T1000 (cell line): ENCODE measurements at regions not wholly inside any gene's neighbourhood (a gene's known extent, or its start where the extent isn't known, plus 50 kb on each side); places are given as distances from the start of the nearest gene placed in this dataset.
"Not testable (repeated sequence)": the region's sequence is repeated elsewhere in the genome, so short reads cannot be mapped to it uniquely, and the experiment has no call there.

Experiments
- DNase-seq: peaks from one replicate; lab custom pipeline; 2025; ENCODE audit warnings: mixed read lengths; lab: John Stamatoyannopoulos, UW

DNA sequence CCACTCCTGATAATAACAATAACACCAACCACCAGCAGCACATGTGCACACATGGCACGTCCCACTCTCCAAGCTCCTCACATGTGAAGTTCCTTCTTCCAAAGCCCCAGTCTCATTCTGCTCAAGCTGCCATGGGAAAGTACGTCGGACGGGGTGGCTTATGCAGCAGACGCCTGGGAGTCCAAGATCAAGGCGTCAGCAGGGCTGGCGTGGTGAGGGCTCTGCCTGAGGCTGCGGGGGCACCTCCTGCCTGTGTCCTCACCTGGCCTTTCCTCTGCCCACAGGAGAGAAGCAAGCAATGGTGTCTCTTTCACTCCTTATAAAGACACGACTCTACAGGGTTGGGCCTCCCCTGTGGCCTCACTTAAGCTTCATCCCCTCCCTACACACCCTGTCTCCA, 68.8 kb upstream of the INSIG1 start:
- DNase-seq: no peak

DNA sequence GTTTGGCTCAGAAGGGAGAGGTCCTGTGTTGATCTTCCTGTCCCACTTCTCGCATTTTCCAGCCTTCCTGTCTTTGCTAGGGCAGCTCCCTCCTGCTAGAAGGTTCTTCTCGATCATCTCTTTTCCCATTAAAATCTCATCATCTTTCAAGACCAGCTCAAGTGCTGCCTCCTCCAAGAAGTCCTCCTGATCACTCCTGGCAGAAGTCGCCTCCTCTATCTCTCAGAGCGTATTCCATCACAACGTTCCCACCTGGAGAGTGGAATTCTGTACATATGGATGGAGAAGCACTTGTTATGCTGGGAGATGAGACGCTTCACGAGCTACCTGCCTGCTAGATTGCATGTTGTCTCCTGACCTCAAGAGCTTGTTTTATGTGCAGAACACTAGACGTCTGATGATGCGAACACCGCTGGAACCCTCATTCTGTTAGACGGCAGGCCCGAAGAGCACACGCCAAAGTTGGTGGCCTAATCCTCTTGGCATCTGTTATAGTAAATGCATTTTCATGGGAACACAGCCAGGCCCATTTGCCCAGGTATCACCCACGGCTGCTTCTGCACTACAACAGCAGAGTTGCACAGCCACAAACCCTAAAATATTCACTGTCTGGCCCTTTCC, 68.0 kb upstream of the INSIG1 start:
- no peak for DNase-seq

DNA sequence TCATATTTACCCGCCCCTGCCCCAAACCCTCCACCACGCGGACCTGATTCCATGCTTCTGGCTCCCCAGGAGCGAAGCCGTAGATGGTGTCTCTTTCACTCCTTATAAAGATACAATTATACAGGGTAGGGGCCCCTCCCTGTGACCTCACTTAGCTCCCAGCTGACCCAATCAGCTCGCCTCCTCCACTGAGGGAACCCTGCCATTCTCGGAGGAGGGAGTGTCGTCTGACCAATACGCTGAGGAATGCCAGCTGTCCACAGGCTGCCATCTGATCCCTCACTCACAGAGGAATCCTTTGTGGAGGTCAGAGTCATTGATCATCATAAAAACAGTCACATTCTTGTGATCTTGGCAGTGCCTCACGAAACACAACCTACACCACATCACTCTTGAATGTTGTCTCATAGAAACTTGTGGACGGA, 67.5 kb upstream of the INSIG1 start:
- peak; percentile 79 for DNase-seq

DNA sequence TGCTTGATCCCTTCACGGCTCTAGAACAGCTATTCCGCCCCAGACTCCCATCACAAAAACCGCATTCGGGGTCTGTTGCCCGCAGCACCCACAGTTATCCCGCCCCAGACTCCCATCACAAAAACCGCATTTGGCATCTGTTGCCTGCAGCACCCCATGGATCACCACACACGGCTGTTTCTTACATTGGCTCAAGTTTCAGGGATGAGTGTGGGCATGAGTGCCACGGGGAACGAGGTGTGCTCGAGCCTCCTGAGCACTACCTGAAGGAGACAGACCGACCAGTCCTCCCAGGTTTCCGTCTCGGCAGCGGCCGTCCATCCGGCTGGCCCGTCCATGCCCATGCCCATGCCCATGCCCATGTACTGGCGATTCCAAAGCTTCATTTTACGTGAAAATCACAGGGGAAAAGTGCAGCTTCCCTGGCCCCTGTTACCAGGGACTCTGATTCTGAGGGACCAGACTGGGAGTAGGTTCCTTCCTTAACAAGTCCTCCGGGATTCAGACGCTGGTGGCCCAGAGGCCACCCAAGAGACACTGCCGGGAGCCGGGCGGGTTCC, 66.4 kb upstream of the INSIG1 start:
- DNase-seq: no peak

DNA sequence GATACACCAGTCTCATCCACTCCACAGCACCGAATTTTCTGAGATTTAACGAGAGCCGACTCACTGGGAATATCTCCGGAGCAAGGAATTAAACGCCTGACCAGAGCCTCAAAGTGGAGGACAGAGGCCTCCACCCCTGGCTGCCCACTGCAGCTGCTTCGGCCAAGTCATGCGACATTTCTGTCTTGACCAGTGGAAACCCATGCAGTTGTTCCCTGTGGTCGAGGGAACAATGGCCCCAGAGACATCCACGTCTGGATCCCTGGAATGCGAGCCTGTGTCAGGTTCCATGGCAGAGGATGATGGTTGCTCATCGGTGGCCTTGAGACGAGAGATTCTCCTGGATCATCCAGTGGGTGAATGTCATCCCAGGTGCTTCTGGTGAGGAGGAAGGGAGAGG, 65.7 kb upstream of the INSIG1 start:
- DNase-seq: no peak

DNA sequence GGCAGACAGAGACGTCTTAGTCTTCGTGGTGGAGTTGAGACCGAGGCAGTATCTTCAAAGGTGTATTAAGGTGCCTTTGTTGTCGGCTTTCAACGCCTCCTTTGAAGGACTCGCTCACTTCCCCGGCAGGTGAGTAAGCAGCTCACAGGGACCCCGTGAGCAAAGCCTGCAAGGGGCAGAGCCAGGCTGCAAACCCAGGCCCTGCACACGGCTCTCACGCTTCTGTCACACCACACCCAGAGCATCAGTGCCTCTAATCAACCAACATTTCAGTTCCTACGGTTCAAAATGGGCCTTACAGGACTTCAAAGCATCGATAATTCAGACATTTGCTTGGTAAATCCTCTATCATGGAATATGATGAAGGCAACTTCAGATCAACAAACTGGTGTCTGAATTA, 64.8 kb upstream of the INSIG1 start:
- DNase-seq: no peak

DNA sequence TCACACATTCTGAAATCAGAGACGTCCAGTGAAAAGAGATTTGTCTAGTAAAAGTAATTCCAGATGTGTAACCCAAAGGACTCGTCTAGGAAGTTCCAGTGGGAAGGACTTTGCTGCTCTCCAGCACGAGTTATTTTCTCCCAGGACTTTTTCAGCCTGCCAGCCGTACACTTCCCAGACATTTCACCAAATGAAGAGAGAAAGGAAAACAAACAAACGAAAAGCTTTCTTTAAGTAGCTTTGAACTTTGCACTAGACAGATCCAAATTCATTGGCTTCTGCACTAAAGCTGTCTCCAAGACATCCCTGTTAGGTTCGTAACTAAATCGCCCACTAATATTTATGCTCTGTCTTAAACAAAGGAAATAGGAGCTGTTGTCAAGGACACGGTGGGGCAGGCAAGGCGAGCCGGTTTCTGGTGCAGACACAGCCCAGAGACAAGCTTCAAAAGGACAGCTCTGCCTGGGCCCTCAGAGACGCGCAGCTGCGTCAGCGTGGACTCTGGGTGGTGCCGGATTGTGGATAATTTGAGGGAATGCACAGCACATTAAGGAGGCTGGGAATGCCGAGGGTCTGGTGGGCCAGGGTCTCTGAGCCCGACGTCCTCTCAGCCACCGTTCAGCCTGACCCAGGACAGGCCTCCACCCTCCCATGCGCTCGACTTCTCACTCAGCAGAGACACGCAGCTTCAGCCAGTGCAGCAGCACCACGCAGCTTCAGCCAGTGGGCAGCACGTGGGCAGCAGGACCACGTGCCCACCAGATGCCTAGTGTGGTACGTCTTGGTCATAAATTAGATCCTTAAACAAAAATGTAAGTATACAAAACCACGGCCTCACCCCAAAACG, 64.1 kb upstream of the INSIG1 start:
- DNase-seq: no peak

DNA sequence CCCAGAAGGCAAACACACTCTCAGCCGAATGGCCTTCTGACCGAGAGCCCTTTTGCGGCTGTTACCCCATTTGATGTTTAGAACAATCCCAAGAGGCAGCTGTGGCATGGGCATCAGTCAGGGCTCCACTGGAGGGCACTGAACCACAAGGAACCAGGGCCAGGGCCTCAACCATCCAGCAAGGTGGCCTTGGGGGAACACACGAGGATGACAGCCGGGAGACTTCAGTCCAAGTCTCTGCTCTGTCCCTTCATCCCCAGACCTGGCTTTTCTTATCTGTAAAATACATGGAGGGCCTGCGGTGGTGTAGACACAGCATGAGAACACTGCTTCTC, 63.6 kb upstream of the INSIG1 start:
- DNase-seq: no peak

DNA sequence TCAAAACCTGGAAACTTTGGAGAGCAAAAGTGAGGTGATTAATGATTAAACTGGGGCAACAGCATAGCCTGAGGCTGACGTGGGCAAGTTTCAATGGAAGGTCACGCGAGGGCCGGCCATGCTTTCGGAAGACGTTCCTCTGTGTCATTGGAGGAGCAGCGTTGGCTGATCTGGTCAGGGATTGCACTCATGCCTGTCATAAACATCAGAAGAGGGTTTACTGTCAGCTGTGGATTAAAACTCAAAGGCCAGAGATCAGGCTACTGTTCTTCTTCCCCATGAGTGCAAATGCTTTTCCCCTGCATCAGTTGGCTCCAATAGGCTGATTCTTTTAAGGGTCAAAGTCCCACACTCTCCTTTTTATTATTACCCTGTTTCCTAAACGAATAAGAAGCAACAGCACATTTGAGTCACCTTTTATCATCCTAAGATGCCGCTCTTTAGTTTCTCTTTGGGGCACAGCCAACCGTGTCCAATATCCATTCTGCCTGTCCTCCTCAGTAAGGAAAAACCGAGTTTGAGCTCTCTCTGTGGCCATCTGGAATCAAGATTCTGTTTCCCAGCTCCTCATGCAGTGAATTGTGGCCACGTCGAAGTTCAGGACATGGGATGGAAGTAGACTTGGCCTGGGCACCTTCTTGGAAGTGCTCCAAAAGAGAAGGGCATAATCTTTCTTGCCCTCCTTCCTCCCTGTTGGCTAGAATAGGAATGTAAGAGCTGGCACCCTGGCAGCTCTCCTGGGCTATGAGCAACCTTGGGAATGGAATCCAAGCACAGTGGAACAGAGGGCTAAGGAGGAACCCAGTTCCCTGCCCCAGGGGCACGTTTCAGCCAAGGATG, 62.5 kb upstream of the INSIG1 start:
- DNase-seq: no peak

DNA sequence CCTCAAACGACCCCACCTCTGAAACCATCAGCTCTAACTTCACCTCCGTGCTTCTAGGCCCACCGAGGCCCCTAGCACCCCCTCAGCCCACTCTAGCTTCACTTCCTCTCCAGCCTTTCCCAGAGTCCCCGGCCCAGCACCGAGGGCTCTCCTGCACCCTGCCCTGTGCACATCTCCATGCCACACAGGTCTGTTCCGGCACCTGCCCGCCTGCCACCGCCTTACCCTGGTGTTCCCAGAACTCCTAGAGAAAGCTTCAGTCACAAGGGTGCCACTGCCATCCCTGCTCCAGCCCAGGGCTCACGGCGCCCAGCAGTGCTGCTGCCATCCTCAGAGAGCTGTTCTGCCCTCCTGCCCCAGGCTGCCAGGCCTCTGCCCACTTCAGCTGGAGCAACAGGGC, 61.3 kb upstream of the INSIG1 start:
- no peak for DNase-seq

DNA sequence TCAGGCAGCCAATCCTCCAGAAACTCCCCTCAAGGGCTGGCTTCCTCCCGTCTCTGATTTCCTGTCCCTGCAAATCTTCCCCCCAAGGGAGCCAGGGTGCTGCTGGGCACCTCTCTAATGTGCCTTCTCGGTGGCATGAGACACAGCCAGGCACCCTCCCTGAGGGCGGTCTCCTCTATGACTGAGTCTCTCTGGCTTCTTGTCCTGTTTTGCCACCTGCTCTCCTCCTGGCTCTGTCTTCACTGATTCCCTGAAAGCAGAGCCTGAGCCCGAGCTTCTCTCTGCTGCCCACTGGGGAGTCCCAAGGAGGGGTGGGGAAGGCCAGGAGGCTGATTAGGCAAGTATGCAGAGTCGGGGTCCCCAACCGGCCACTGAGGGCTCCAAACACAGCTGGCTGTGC, 60.4 kb upstream of the INSIG1 start:
- no peak for DNase-seq

DNA sequence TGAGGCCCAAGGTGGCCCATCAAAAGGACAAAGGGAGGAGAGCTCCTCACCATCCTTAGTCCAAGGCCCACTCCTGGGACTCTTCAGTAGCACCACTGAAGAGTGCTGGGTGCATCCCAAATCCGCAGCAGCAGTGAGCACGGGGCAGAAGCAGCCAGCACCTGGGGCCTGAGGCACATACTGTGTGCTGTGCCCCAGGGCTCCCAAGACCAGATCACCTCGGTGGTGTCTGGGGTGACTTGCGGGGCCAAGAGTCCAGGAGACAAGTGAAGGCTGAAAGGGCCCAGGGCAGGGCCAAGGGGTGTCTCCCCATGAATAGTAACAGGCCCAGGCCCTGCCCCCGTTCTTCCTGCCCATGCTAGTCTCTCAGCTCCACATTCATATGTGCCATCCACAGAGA, 59.9 kb upstream of the INSIG1 start:
- no peak for DNase-seq

DNA sequence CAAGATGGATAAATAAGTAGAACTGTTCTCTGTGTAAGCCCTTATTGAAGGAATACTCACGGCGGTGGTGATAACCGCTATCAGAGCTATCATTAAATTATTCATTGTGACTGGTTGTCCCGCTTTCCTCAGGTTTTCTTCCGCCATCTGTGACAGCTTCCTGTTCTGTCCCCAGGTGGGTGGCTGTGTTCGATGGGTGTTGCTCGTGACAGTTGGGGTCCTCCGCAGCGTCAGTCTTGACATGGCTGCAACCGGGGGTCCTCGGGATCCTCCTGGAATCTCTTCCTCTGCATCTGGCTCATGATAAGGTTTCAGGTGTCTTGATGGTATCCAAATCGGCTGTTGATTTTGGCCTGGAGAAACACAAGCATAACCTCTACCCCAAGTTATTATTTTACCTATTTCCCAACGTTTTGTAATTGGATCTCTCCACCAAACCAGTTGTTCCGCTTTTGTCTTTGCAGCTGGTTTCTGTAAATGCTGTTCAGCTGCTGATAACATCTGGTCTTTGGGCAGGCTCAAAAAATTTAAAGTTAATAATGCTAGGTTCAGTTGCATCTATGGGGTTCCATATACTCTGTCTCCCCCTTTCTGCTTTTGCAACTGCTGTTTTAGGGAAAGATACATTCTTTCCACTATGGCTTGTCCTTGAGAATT, 58.1 kb upstream of the INSIG1 start:
- not testable (repeated sequence) for DNase-seq

DNA sequence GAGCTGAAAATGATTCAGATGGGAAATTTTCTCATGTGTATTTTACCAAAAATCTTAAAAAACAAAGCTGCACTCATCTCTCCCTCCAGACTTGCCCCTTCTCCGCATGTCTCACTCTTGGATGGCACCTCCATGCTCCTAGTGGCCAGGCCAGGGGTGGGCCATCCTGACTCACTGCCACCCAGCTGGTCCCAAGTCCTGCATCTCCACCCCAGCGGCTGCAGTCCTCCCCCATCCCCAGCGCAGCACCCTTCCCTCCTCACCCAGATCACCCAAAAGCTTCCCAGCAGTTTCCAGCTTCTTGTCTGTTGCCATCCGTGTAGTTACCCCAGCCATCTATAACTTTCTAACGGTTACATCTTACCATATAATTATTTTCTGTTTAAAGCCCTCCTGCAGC, 53.0 kb upstream of the INSIG1 start:
- DNase-seq: no peak

DNA sequence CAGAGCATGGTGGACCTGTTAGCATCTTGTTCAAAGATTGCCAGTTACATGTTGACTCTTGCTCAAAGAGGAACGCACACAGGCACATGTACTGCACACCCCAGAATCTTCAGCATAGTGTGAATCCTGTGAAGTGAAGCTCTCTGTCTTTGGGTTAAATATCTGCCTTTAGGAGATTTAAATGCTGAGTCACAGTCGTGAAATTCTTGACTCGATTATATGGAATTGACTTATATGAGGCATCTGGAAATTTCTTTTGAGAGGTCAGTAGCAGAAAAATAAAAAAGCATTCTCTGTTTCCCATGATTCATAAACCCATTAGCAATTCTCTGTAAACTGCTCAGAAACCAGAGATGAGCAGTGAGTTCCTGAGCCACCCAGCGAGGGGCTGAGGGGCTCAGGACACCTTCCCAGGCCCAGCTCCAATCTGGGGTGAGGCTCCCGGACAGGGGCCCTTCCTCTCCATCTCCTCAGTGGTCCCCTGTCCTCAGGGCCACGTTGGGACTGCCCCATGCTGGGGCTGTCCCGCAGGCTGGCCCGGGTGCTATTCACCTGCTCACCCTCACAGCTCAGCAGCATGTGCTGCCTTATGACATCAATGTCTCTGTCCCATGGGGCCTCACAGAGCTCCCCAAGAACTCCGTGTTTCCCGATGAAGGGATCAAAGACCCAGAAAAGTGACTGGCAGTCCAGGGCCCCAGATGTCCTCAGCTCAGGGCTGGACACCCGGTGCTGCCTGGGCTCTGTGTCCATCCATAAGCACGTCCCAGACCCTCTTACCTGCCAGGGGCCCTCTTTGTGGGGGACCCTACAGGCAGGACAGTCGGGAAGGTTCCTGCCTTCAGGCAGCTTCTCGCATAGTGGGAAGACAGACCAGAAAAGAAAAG, 50.0 kb upstream of the INSIG1 start:
- no peak for DNase-seq
